HG02943 (cell line): ENCODE measurements at regions not wholly inside any gene's neighbourhood (a gene's known extent, or its start where the extent isn't known, plus 50 kb on each side); places are given as distances from the start of the nearest gene placed in this dataset.
"Not testable (repeated sequence)": the region's sequence is repeated elsewhere in the genome, so short reads cannot be mapped to it uniquely, and the experiment has no call there.

ENCODE experiments used
- ATAC-seq: cut with Tn5 transposase; IDR thresholded peaks from one replicate; pipeline ENCODE4 v1.9.1; 2021; ENCODE audit warnings: mild to moderate bottlenecking, low read depth, moderate library complexity; ENCODE audit not compliant: unreplicated experiment

DNA sequence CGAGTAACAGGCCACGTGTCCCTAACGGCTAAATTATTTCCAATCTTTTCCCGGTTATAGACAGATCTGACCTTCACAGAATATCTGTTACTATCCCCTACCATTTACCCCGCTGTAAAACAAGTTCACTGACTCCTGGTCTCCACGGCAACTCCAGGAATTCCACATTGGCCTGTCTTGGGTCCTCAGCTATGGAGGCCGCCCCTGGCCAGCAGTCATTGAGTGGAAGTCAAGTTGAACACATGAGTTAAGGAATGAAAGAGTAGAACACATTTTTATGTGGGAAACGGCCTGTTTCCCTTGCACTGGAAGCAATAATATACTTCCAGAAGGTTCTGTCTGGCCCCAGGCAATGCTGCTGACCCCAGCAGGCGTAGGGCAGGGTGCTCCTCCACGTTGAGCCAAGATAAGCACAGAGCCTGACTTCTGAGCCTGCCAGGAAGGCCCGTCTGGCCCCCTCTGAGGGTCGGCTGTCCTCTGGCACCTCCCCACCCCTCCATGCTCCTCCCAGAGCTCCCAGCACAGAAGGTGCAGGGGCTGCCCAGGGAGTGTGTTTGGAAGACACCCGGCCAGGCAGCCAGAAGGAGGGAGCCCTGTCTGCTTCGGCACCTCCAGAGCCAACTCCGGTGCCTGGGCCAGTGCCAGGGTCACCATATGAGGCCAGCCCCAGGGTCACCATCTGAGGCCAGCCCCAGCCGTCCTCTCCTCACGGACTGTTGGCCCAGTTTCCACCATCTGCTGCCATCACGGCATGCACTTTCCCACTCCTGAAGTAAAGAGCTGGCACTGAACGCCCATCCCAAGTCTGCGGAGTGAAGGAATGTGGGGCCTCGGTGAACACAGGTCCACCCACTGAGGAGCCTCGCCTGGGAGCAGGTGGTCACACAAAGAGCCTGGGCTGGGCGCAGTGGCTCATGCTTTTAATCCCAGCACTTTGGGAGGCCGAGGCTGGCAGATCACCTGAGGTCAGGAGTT, 813.2 kb downstream of the BRD1 start:
- no peak for ATAC-seq

GRCh38 chr22:49013707-49014106, 814.0 kb downstream of the BRD1 start:
- ATAC-seq = no peak

GRCh38 chr22:49012712-49013395, 814.8 kb downstream of the BRD1 start:
- no peak for ATAC-seq

DNA sequence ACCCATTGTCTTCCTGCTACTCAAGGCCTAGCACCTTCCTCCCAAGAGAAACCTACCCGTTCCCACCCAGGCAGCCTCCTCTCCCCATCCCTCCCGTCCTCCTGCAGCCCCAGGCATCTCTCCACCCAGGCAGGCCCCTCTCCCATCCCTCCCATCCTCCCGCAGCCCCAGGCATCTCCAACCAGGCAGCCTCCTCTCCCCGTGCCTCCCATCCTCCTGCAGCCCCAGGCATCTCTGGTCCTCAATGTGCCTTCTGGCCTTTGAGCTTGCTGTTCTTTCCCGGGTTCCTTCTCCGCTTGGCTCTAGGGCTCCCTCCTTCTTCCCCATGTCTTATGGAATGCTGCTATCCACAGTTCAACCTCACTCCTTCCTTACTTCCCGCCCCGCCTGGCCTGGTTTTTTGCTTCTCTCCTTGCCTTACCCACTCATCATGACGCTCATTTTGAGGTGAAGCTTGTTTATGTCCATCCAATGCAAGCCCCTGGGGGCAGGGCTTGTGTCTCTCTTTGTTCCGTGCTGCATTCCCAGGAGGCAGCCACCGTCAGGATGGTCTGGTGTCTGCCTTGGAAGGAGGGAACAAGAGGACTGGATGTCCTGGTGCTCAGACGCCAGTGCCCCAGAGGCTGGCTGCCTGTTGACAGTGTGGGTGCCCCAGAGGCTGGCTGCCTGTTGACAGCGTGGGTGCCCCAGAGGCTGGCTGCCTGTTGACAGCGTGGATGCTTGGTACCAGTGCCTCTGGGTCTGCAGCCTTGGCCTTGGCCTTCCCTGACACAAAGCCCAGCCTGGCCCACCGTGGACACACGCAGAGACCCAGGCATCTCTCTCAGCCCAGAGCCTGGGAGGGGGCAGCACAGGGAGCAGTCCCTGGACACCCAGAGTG, 815.7 kb downstream of the BRD1 start:
- no peak for ATAC-seq

GRCh38 chr22:49011379-49011768, 816.3 kb downstream of the BRD1 start:
- no peak for ATAC-seq

DNA sequence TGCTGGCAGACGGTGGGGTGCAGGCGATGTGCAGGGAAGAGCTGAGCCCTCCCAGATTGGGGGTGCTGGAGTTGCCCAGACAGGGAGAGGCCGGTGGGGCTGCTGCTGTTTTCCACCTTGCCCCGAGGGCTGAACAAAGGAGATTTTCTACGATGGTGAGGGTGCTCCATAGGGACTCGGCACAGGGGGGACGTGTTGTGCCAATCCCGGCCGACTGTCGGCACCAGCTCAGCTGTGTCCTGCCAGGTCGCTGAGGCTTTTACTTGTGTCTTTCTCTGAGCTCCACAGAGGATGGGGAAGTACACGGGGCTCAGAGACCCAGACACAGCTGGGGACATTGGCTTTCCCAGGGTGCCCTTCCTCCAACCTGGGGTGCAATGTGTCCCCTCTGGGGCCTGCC, 816.8 kb downstream of the BRD1 start:
- no peak for ATAC-seq

- ATAC-seq = no peak
Measured at GRCh38 chr22:49010070-49010863, 817.4 kb downstream of the BRD1 start.

GRCh38 chr22:49009359-49010063, 818.2 kb downstream of the BRD1 start:
- ATAC-seq = no peak

DNA sequence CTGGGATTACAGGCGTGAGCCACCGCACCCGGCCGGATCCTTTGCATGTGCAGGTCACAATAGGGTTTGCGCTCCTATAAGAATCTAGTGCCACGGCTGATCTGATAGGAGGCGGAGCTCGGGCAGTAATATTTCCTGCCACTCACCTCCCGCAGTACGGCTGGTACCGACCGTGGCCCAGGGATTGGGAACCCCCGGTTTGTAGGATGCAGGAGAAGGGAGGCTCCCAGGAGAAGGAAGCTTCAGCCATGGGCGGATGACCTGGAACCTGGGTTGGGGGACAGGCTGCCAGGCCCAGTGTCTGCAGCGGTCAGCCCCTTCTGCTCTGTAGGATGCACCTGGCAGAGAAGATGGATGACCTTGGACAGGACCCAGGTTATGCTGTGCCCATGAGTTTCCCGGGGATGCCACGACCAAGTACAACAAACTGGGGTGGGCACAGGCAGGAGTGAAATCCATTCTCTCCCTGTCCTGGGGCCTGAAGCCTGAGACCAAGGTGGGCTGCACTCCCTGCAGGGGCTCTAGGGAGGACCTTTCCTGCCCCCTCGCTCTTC, 818.9 kb downstream of the BRD1 start:
- no peak for ATAC-seq

DNA sequence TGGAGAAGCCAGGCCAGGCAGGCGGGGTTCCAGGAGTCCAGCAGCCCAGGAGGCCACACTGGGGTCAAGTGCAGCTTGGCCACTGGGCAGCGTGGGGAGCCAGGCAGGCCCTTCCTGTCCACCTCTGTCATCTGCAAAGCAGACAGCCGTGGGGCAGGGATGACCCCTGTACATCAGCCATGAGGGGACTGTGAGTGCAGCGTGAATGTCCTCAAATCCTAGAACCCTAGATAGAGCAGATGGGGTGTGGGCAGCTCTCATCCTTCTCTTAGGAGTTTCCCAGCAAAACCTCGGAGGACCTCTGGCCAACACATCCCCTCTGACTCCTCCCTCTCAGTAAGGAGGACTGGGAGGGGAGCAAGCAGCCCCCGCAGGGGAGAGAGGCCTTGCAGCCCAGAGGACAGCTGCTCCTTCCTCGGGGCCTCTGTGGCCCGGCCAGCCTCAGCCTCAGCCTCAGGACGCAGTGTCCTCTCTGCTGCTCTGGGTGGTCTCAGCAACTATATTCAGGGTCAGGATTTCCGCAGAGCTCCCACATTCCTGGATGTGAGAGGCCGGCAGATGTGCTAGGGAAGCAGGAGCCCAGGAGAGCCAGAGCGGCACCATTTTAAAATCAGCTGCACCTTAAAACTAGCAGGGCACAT, 820.5 kb downstream of the BRD1 start:
- no peak for ATAC-seq

GRCh38 chr22:49006207-49007012, 821.3 kb downstream of the BRD1 start:
- no peak for ATAC-seq

GRCh38 chr22:49005557-49005956, 822.1 kb downstream of the BRD1 start:
- ATAC-seq = no peak

- no peak for ATAC-seq
Measured at GRCh38 chr22:49004484-49005399, 822.9 kb downstream of the BRD1 start.

- ATAC-seq = not testable (repeated sequence)
Measured at GRCh38 chr22:48997605-48998004, 830.1 kb downstream of the BRD1 start.

DNA sequence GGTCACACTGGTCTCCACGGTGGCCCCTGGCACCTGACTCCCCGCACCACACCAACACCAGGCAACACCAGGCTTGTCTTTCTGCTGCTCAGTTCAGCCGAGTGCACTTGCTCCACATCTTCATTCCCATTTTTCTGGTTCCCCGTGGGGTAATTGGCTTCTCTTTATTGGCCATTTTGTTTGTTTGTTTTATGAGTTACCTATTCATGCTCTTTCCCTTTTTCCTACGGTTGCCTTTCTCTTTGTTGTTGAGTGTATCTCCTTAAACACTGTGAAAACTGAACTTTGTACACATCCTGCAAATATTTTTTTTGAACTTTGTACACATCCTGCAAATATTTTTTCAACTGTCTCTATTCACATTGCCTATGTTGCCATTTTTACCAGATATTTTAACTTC, 834.0 kb downstream of the BRD1 start:
- no peak for ATAC-seq

DNA sequence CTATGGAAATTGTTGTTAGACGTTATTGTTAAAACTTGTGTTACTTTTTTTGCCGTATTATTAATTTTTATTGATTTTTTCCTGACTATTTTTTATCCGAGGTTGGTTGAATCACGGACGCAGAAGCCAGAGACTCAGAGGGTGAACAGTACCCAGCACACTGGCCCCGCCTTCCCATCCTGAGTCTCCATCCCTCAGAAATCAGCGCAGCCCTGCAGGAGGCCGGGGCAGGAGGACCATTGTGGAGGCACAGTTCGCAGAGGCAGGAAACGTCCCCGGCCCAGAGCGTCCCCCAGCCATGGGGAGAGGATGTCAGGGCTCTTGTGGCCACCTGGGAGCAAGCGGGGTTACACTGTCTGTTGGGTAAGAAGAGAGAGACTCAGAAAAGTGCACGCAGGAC, 843.0 kb downstream of the BRD1 start:
- no peak for ATAC-seq
